GM23338 (cell line): ENCODE measurements at regions not wholly inside any gene's neighbourhood (a gene's known extent, or its start where the extent isn't known, plus 50 kb on each side); places are given as distances from the start of the nearest gene placed in this dataset.

ENCODE experiments used
- ATAC-seq: fragments of 200-7000 bp; cut with Tn5 transposase; 3 replicates; pipeline ENCODE4 v1.9.1; 2020
- DNase-seq: peaks from one replicate; pipeline ENCODE4 v3.0.0-alpha.2; 2015; ENCODE audit warnings: low spot score
- H2AFZ ChIP-seq: fragments of 200-600 bp; sonication (generic); 2 replicates; pipeline ENCODE4 v1.8.0; 2016; ENCODE audit warnings: antibody characterized with exemption, mild to moderate bottlenecking, moderate library complexity
- H3F3A ChIP-seq: fragments of 200-600 bp; sonication (generic); replicated peaks from 2 replicates; pipeline ENCODE4 v1.8.0; 2017; ENCODE audit warnings: antibody characterized with exemption, mixed run types, low read depth
- H3K27ac ChIP-seq: fragments of 200-600 bp; sonication (generic); 2 replicates; pipeline ENCODE4 v1.6.1; 2016; ENCODE audit warnings: low read depth
- H3K27me3 ChIP-seq: fragments of 200-600 bp; sonication (generic); 2 replicates; pipeline ENCODE4 v1.8.0; 2016; ENCODE audit warnings: mild to moderate bottlenecking, mixed run types, moderate library complexity; ENCODE audit not compliant: insufficient read depth
- H3K36me3 ChIP-seq: fragments of 200-600 bp; sonication (generic); 2 replicates; pipeline ENCODE4 v1.8.0; 2016; ENCODE audit warnings: mild to moderate bottlenecking; ENCODE audit not compliant: insufficient read depth
- H3K4me1 ChIP-seq: fragments of 200-600 bp; sonication (generic); 2 replicates; pipeline ENCODE4 v1.8.0; 2016; ENCODE audit warnings: mild to moderate bottlenecking, moderate library complexity; ENCODE audit not compliant: insufficient read depth
- H3K4me2 ChIP-seq: fragments of 200-600 bp; sonication (generic); 2 replicates; pipeline ENCODE4 v1.7.1; 2017; ENCODE audit warnings: mixed run types
- H3K4me3 ChIP-seq: fragments of 200-600 bp; sonication (generic); 2 replicates; pipeline ENCODE4 v1.6.1; 2016; ENCODE audit warnings: mixed run types
- H3K79me2 ChIP-seq: fragments of 200-600 bp; sonication (generic); replicated peaks from 2 replicates; pipeline ENCODE4 v1.8.0; 2017; ENCODE audit warnings: mild to moderate bottlenecking; ENCODE audit not compliant: insufficient read depth
- H3K9me2 ChIP-seq: fragments of 200-600 bp; sonication (generic); 2 replicates; pipeline ENCODE4 v1.8.0; 2017; ENCODE audit not compliant: insufficient read depth
- H4K20me1 ChIP-seq: fragments of 200-600 bp; sonication (generic); replicated peaks from 2 replicates; pipeline ENCODE4 v1.8.0; 2017; ENCODE audit warnings: mild to moderate bottlenecking; ENCODE audit not compliant: insufficient read depth
- H3K27ac Mint-ChIP-seq: 2 replicates; pipeline ENCODE4 v1.8.0; 2020; ENCODE audit warnings: inconsistent platforms, mild to moderate bottlenecking, moderate library complexity, mixed read lengths
- H3K27me3 Mint-ChIP-seq: 3 replicates; pipeline ENCODE4 v1.8.0; 2022; ENCODE audit warnings: low read depth, mild to moderate bottlenecking, moderate library complexity, mixed read lengths, inconsistent platforms; ENCODE audit not compliant: insufficient read depth, poor library complexity
- H3K36me3 Mint-ChIP-seq: 3 replicates; pipeline ENCODE4 v1.8.0; 2021; ENCODE audit warnings: low read depth, mild to moderate bottlenecking, inconsistent platforms, moderate library complexity, mixed read lengths
- H3K4me1 Mint-ChIP-seq: 3 replicates; pipeline ENCODE4 v1.8.0; 2020; ENCODE audit warnings: mild to moderate bottlenecking, inconsistent platforms, mixed read lengths
- H3K4me3 Mint-ChIP-seq: 3 replicates; pipeline ENCODE4 v1.8.0; 2021; ENCODE audit warnings: moderate library complexity, mild to moderate bottlenecking, inconsistent platforms, mixed read lengths
- H3K9me3 Mint-ChIP-seq: 3 replicates; pipeline ENCODE4 v1.8.0; 2020; ENCODE audit warnings: moderate library complexity, mild to moderate bottlenecking, inconsistent platforms, mixed read lengths
- CREB1 ChIP-seq: fragments of 250-450 bp; sonication (Bioruptor Pico); IDR thresholded peaks from 2 replicates; pipeline ENCODE4 v1.5.0; 2020; ENCODE audit warnings: low read depth, mild to moderate bottlenecking, moderate library complexity
- CTCF ChIP-seq, 2 experiments: fragments of 200-600 bp in 1 of 2; sonication (generic) in 1 of 2; conservative IDR thresholded peaks; 2 replicates each; pipeline versions ENCODE4 v1.5.1 to v1.6.1; 2016 to 2017; ENCODE audit warnings: antibody characterized with exemption in 2 of 2, low read depth in 2 of 2, mild to moderate bottlenecking in 2 of 2, moderate library complexity in 1 of 2
- ETS1 ChIP-seq: IDR thresholded peaks from 2 replicates; pipeline ENCODE4 v1.6.1; 2016; ENCODE audit warnings: antibody characterized with exemption
- EZH2 ChIP-seq: fragments of 200-600 bp; sonication (generic); IDR thresholded peaks from one replicate; pipeline ENCODE4 v1.8.0; 2017; ENCODE audit warnings: antibody characterized with exemption, mild to moderate bottlenecking, low read depth; ENCODE audit not compliant: unreplicated experiment
- EZH2phosphoT487 ChIP-seq: fragments of 200-600 bp; sonication (generic); IDR thresholded peaks from one replicate; pipeline ENCODE4 v1.8.1; 2018; ENCODE audit warnings: antibody characterized with exemption; ENCODE audit not compliant: unreplicated experiment
- JUNB ChIP-seq: IDR thresholded peaks from one replicate; pipeline ENCODE4 v1.6.1; 2016; ENCODE audit warnings: antibody characterized with exemption; ENCODE audit not compliant: unreplicated experiment
- NANOG ChIP-seq: IDR thresholded peaks from 2 replicates; pipeline ENCODE4 v1.6.1; 2016; ENCODE audit warnings: antibody characterized with exemption, borderline replicate concordance
- POLR2AphosphoS5 ChIP-seq: IDR thresholded peaks from 2 replicates; pipeline ENCODE4 v1.6.1; 2016; ENCODE audit warnings: antibody characterized with exemption, low read depth
- REST ChIP-seq: IDR thresholded peaks from one replicate; pipeline ENCODE4 v1.6.1; 2018; ENCODE audit warnings: antibody characterized with exemption; ENCODE audit not compliant: unreplicated experiment
- STAT1 ChIP-seq: IDR thresholded peaks from one replicate; pipeline ENCODE4 v1.6.1; 2016; ENCODE audit warnings: antibody characterized with exemption; ENCODE audit not compliant: unreplicated experiment
- ZNF114 ChIP-seq: fragments of 250-450 bp; sonication (Bioruptor Pico); IDR thresholded peaks from 2 replicates; pipeline ENCODE4 v1.5.0; 2020; ENCODE audit warnings: mild to moderate bottlenecking, moderate library complexity
- ZNF331 ChIP-seq: fragments of 250-450 bp; sonication (Bioruptor Pico); IDR thresholded peaks from 2 replicates; pipeline ENCODE4 v1.5.0; 2020; ENCODE audit warnings: low read depth, mild to moderate bottlenecking, moderate library complexity
- ZNF462 ChIP-seq: fragments of 250-450 bp; sonication (Bioruptor Pico); IDR thresholded peaks from 2 replicates; pipeline ENCODE4 v1.5.0; 2020; ENCODE audit warnings: mild to moderate bottlenecking, moderate library complexity

GRCh38 chr5:63220244-63220643 lies 641.6 kb downstream of the LRRC70 start:
- Mint-ChIP-seq H3K27ac (no peak overlapping the region), H3K4me1 (peaks cover 4% of the 10 kb centered on the region; the same call in 2 of the 3 replicates), H3K4me3 (no peak overlapping the region), H3K9me3 (no peaks in the 10 kb centered on the region), H3K27me3 (no peaks in the 10 kb centered on the region), H3K36me3 (no peaks in the 10 kb centered on the region)
- no peak overlapping the region for H3K4me2 ChIP-seq
- no peak for ATAC-seq
- H2AFZ ChIP-seq, result no peak overlapping the region
- no peak overlapping the region for H3K27ac ChIP-seq
- H3K79me2 ChIP-seq, result no peaks in the 10 kb centered on the region
- no peak for DNase-seq
- H3K36me3 ChIP-seq, result no peaks in the 10 kb centered on the region
- H3K4me3 ChIP-seq, result no peak overlapping the region
- TF ChIP-seq STAT1, result no peak
- no peak for TF ChIP-seq CREB1 (CRISPR knock-in tag)
- TF ChIP-seq CTCF (conservative IDR thresholded peaks at IDR 0.05; ENCODE audit: low read depth in 2 of 2), result no peak
- TF ChIP-seq ZNF462 (CRISPR knock-in tag), result no peak
- no peak for TF ChIP-seq EZH2
- no peak for TF ChIP-seq REST
- TF ChIP-seq EZH2phosphoT487, result no peak
- TF ChIP-seq JUNB, result no peak
- no peak for TF ChIP-seq ZNF114 (CRISPR knock-in tag)
- TF ChIP-seq ETS1, result no peak
- TF ChIP-seq ZNF331 (CRISPR knock-in tag), result no peak
- no peak for TF ChIP-seq NANOG
- TF ChIP-seq POLR2AphosphoS5, result no peak
- no peaks in the 10 kb centered on the region for H3K27me3 ChIP-seq
- H3K4me1 ChIP-seq, result no peaks in the 10 kb centered on the region
- no peaks in the 10 kb centered on the region for H4K20me1 ChIP-seq
- no peaks in the 10 kb centered on the region for H3F3A ChIP-seq
- no peaks in the 10 kb centered on the region for H3K9me2 ChIP-seq
